HG03280 (cell line): ENCODE measurements at regions not wholly inside any gene's neighbourhood (a gene's known extent, or its start where the extent isn't known, plus 50 kb on each side); places are given as distances from the start of the nearest gene placed in this dataset.

Source experiments
- ATAC-seq: cut with Tn5 transposase; IDR thresholded peaks from one replicate; pipeline ENCODE4 v1.9.1; 2021; ENCODE audit warnings: mild to moderate bottlenecking, moderate library complexity; ENCODE audit not compliant: unreplicated experiment

DNA sequence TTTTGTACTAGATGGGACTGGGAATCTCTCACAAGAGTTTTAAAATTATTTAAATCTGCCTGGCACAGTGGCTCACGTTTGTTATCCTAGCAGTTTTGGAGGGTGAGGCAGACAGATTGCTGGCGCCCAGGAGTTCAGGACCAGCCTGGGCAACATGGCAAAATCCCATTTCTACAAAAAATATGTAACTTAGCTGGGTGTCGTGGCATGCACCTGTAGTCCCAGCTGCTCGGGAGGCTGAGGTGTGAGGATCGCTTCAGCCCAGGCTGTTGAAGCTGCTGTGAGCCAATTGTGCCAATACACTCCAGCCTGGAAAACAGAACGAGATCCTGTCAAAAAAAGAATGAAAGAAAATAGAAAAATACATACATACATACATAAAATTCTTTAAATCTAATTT lies 685.7 kb upstream of the PIK3C3 start:
- no peak for ATAC-seq

DNA sequence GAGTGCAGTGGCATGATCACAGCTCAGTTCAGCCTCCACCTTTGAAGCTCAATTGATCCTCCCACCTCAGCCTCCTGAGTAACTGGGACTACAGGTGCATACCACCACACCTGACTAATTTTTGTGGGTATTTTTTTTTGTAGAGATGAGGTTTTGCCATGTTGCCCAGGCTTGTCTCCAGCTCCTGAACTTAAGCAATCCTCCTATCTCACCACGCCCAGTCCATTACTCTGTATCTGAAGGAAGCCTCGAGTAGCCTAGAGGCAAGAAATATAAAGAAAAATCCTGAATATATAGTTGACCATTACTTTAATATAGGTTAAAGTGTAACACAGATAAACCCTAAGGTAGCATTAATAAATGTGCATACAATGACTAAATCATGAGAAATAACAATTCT lies 686.8 kb upstream of the PIK3C3 start:
- no peak for ATAC-seq

DNA sequence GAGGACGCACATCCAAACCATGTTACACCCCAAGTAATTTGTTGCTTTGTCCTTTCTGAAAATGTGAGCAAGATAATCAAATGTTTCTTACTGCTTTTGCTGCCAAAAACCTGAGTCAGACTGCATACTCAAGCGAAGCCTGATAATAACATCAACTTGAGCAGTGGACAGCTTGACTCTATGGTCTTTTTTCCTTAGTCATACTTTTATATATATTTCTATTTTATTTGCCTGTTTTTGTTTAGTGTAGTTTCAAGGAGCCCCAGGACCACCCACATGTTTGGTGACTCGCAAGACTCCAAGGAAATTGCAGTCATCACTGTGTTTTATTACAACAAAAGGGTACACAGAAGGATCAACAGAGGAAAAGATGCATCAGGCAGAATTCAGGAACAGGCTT lies 688.4 kb upstream of the PIK3C3 start:
- ATAC-seq = no peak

DNA sequence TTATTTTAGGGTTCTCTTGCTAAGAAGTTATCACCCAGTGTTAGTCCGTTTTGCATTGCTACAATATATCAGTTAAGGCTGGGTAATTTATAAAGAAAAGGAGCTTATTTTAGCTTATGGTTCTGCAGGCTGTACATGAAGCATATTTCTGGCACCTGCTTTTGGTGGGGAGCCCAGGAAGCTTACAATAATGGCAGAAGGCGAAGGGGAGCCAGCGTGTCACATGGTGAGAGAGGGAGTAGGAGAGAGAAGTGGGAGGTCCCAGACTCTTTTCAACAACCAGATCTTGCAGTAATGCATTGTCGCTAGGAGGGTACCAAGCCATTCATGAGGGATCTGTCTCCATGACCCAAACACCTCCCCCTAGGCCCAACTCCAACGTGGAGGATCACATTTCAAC lies 688.8 kb upstream of the PIK3C3 start:
- ATAC-seq = no peak

DNA sequence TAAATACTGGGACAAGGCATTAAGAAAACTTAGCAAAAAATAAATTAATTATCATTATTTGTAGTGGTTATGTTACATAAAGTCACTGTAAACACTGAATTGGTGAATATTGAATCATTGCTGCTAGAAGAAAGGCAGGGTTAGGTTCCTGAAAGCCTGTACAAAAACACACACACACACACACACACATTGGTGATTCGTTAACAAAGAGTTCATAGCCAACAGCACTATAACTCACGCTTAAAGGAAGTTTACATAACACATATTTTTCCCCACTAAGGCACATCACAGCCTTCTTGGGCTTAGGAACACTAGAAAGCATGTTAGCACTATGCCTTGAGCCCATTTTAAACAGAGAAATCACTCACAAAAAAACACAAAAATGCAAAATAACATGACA lies 690.0 kb upstream of the PIK3C3 start:
- no peak for ATAC-seq

DNA sequence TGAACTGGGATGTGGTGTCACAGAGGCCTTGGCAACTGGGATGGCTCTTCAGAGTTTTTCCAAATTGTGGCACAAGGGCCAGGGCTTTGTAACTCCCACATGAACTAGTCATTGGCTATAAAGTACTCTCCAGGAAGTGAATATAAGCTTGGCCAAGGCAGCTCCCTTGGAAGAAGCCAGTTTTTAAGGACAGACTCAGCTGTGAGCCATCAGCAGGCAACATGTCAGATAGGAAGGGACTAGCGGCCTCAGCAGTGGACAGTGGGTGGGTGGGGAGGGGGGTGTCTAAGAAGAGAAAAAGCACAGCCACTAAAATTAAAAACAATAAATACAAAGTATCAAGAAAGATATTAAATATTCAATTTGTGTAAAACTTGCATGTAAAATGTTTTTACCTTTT lies 691.1 kb upstream of the PIK3C3 start:
- no peak for ATAC-seq

DNA sequence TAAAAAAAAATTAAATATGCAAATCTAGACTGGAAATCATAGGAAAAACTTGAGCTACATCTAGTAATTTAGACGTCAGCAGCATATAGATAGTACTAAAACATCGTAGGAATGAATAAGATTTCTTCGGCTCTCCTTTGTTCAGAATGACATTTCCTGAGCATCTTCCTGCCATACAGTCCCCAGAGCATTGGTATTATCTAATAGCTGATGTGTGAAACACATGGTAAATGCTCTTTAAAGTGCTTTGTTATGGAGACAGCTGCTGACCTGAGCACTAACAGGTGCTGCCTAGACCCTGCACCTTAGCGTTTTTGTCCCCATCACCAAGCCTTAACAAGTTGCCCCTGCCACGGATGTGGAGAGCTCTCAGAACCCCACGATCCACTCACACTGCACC lies 692.3 kb upstream of the PIK3C3 start:
- ATAC-seq = no peak

DNA sequence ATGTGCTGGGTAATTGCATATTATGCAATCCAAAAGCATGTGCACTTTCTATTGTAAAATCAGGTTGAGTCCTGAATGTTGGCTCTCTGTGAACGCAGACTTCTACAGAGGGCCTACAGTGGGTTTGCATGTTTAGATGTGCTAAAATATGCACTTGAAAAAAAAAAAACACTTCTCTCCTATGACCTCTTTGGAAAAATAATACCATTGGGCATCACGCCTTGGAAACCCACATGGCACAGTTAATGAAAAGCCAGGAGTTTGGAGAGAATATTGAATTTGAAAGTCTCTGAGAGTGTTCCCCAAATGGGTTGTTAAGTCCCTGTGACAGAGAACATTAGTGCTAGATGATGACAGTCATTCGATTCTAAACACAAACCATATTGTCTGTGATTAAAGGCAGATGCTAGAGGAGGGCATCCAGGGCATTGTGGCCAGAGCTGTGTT lies 710.4 kb upstream of the PIK3C3 start:
- ATAC-seq = no peak

DNA sequence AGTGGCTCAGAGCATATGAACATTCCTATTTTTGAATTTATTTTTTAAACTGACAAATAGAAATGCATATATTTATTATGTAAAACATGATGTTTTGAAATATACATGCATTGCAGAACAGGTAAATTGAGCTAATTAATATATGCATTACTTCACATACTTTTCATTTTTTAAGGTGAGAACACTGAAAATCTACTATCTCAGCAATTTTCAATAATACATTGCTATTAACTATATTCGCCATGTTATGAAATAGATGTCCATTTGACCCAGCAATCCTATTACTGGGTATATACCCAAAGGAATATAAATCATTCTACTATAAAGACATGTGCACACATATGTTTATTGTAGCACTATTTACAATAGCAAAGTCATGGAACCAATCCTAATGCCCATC lies 717.7 kb upstream of the PIK3C3 start:
- ATAC-seq = no peak

DNA sequence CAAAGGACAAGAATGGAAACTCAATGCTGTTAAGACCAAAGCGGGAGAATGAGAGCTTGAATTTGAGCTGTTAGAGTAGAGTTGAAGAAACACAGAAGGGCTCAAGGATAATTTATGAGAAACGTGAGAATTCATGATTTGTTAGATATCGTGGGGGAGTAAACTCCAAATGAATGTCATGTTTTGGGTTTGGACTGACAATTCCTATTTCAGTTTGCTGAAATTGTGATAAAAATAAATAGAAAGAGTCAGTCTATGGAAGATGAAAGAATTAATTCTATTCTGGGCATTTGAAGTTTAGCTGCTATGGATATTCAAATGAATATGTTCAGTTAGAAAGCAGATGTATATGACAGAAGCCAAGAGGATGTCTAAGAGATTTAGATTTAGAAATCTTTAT lies 723.4 kb upstream of the PIK3C3 start:
- ATAC-seq = no peak

DNA sequence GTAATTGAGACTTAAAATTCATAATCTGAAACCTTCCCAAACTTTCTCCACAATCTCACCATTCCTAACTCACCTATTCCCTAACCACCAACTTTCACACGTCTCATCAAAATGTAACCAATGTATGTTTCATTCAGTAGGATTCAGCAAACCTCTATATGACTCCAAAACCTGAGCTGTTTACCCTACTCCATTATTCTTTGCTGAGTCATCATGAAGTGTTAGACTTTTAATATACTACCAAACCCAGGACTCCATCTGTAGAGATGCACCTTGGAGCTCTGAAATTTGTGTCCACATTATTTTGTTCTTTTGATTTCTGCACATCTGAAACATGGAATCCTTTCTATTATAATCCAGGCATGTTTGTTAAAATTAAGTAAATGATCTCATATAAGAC lies 727.0 kb upstream of the PIK3C3 start:
- no peak for ATAC-seq

DNA sequence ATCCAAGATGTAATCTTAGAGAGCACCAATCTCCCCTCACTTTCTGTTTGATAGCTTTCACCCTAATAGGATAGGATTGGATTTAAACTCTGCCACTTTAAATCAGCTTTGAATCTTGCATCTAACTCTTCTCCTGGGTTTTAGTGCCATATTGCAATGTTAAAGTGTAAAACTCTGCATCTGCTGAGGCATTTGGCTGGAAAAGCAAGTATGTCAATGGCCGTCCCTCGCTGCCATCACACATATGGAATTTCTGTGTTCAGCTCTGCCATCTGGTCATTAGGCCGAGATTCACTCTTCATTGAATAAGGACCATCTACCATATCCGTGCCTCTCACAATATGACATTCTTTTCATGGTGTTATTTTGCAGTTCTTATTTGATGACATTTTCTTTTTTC lies 728.1 kb upstream of the PIK3C3 start:
- ATAC-seq = no peak

DNA sequence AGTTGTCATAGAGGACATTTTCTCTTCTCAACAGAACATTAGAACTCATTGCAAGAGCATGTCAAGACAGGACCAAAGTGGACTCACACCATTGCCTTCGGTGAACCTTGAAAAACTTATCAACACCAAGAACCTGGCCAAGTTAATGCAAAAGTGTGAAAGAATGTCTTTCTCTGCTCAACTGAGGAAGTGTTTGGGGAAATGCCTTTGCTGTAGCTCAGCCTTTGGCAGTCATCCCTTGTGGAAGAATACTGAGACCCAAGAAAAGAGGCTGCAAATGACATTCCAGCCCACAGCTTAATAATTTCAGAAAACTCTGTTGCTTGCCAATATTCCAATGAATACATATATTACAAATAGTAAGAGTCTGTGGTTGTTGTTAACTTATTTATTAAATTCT lies 728.8 kb upstream of the PIK3C3 start:
- ATAC-seq = no peak

DNA sequence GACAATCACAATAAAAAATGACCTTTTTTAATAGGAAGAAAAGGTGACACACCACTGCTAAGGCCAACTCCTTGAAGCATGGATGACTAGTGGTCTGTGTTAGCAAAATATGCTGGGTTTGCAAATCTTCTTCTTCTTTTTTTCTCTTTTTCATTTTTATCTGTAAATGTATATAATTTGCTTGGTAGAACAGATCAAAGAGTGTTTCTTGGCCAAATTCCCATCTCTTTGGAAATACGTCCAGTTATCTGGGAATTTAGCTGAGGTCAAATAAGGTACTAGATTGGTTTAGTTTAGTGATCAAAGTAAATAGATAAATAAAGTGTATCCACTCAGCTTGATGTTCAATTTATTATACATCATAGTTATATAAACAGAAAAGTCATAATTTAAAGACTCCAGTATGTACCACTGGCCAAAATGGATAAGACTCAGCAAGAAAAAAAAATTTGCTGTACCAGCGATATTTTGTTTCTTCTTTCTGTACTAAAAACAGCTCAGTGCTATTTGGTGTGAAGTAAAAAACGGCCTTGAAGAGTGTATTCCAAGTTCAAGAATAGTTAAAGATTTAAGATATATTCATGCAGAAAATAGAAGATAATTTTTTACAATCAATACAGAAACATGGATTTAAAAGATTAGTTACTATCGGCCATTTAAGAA lies 738.6 kb upstream of the PIK3C3 start:
- ATAC-seq = no peak

DNA sequence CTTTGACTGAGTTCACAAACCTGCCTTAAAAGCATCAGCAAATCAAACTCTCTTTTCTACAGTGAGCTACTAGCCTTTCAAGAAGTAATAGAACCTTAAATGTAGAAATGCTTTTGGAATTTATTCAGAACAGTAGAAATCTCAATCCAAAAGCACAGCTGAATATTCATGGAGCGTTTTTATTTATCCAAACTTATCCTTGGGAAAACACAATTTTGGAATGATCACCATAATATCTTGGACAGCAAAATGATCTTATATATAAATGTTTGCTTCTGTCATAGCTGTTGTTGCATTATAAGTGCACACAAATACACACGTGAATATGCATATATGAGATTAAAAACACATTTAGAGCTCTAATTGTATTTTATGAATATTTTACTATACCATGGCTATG lies 747.3 kb upstream of the PIK3C3 start:
- ATAC-seq = no peak

DNA sequence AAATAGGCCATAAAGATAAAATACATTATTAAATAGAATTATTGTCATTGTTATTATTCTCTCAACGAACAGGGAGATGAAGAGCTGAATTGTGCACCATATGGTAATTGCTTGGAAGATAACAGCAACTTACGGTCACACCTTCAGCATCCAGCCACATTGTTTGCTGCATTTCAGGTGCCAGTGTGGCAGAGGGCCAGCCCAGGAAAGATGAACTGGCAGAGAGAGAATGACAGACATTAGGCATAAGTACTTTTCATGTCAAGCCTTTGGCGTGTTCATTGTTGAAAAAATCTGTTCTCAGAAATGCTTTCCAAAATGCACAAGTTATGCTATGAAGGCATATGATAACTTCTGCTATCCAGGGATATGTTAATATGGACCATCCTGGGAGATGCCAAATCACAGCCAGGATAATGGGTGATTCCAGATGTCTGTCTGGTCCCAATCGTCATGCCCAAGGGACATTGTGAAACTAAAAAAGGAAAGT lies 748.6 kb upstream of the PIK3C3 start:
- ATAC-seq = no peak

DNA sequence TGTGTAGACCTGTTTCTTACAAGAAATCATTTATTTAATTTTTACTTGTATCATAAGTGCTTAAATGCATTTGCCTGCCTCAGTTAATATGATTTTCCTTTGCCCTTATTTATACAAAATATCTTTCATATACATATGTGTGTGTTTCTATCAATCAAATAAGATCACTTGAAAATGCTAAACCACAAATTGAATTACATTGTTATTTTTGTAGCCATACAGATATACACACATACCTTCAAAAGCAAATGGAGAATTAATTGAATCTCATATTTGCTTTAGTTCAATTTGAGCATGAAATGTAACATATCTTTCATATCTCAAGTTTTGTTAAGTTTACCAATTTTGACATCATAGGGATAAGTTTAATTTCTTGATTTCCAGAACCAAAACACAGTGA lies 755.8 kb upstream of the PIK3C3 start:
- no peak for ATAC-seq

DNA sequence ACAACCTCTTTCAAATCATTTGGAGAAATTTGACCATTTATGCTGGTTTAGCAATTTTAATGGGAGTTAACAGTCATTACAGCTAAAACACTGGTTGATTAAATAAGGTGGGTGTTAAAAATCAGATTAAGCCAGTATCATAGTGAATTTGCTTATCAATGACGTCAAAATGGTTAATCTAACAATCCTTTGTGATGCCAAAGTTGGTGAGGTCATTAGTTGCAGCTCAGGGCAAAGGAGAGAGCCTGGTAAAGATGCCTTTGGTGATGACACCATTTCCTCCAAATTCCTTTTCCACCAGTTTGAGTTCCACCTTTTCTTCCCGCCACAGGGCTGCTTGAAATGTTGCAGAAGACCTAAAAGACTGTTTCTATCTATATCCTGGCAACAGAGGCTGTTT lies 757.1 kb upstream of the PIK3C3 start:
- no peak for ATAC-seq

DNA sequence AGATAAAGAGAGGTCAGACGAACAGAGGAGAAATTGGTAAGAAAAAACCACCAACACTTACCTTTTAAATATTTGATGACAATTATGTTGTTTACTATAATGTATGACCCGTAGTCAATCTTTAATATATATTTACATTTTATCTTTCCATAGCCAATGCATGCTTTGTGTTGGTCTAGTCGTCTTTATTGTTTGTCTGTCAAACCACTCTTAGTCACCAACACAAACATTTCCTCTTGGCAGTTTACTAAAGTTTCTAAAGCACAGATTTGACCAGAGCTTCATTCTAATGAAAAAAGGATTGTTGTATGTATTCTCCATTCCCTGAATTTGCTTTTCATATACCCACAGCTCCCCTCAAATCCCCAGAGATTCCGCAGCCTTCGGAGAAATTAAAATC lies 784.7 kb upstream of the PIK3C3 start:
- no peak for ATAC-seq

DNA sequence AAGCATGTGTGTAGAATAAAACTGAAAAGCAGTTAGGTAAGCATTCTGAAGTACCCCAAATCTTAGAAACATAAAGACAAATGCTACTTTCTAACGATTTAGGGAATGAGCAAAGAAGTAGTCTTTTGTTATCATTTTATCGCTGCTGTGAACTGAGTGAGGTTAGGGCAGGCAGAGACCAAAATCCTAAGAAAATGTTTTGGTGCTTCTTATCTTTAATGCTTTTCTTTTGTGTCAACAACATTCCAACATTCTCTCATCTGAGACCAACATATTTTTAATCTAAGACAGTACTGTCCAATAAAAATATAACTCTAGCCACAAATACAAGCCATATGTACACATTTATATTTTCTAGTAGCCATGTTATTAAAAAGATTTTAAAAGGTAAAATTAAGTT lies 789.4 kb upstream of the PIK3C3 start:
- ATAC-seq = no peak

DNA sequence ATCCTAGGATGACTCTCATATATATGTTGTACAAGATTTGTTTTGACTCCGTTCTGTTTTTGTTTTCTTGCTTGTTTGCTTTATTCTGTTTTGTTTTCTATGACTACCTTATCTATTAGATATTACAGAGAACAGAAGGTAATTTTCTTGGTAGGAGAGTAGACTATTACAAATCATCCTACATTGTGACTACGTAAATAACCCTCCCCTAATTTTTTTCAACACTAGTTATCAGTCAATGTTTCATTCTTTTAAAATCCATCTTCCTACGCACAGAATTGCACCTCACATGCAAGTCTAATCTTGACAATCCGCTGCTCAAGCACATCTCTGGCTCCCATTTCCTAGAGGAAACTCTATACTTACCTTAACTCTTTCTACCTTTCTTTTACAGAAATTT lies 792.3 kb upstream of the PIK3C3 start:
- ATAC-seq = no peak

DNA sequence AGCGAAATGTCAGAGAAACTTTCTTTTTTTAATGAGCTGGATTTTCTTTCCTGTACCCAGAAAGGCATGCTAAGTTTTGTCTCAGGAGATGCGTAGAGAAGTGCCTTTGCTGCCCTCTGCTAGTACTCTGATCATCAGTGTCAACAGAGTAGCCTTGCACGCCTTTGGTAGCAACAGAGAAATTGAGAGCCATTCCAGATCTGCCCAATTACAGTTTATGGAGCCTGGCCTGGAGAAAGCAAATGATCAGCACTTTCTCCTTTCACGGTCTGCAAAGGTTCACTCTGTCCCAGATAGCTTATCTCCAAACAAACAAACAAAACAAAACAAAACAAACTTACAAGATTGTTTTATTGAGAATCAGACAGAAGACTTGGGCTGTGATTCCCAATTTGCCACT lies 792.8 kb upstream of the PIK3C3 start:
- no peak for ATAC-seq
